ENCODE measurements at regions not wholly inside any gene's neighbourhood (a gene's known extent, or its start where the extent isn't known, plus 50 kb on each side); places are given as distances from the start of the nearest gene placed in this dataset.

GRCh38 chr15:52857937-52858781 lies 68.0 kb upstream of the ONECUT1 start:
- TF ChIP-seq CTCF (IDR thresholded peaks at IDR 0.05), result no peak
- TF ChIP-seq POLR2A (IDR thresholded peaks at IDR 0.05; ENCODE audit: low read depth), result no peak
- no peak for TF ChIP-seq EP300 (IDR thresholded peaks at IDR 0.05)
- TF ChIP-seq POLR2AphosphoS5 (IDR thresholded peaks at IDR 0.05), result no peak

Measured in esophagus muscularis mucosa (tissue), 4 donors.